Right lobe of liver (tissue), 4 donors: ENCODE measurements at regions not wholly inside any gene's neighbourhood (a gene's known extent, or its start where the extent isn't known, plus 50 kb on each side); places are given as distances from the start of the nearest gene placed in this dataset.

ENCODE experiments used
- POLR2A ChIP-seq: fragments of 450-650 bp; IDR thresholded peaks from one replicate; pipeline ENCODE4 v1.6.1; 2017; ENCODE audit warnings: antibody characterized with exemption, mild to moderate bottlenecking
- TF ChIP-seq, protein P1 (sequence below), 4 donors: fragments of 200-600 bp in 3 of 4; fragments of 450-650 bp in 1 of 4; IDR thresholded peaks; one replicate each; pipeline versions ENCODE4 v1.5.1 to v1.8.0; 2016 to 2022; ENCODE audit warnings: antibody characterized with exemption in 4 of 4, mild to moderate bottlenecking in 2 of 4
- donor health status: DM: no; HTN: no; CAD: no.
- donor health status: DM: no; HTN: no; CAD: no.
- donor health status: DM: no; HTN: yes; CAD: no.

DNA sequence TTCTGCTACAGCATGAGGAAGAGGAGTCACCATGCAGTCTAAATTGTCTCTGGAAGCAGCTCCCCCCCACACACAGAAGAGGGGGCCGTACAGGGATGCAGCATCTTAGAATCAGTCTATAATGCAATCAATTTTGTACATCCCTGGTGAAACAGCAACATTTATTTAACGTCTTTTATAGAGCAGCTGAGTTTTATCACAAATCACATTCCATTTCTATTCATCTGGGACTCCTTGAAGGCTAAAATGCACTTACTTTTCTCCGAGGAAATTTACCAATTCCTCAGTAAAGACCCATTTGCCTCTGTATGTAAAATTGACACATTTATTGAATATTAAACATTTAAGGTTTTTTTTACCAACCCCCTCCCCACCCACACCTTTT lies 193.9 kb downstream of the PHETA1 start:
- TF ChIP-seq, protein P1, sequence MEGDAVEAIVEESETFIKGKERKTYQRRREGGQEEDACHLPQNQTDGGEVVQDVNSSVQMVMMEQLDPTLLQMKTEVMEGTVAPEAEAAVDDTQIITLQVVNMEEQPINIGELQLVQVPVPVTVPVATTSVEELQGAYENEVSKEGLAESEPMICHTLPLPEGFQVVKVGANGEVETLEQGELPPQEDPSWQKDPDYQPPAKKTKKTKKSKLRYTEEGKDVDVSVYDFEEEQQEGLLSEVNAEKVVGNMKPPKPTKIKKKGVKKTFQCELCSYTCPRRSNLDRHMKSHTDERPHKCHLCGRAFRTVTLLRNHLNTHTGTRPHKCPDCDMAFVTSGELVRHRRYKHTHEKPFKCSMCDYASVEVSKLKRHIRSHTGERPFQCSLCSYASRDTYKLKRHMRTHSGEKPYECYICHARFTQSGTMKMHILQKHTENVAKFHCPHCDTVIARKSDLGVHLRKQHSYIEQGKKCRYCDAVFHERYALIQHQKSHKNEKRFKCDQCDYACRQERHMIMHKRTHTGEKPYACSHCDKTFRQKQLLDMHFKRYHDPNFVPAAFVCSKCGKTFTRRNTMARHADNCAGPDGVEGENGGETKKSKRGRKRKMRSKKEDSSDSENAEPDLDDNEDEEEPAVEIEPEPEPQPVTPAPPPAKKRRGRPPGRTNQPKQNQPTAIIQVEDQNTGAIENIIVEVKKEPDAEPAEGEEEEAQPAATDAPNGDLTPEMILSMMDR (IDR thresholded peaks at IDR 0.05) = no peak
- TF ChIP-seq POLR2A = no peak
